ENCODE measurements at regions not wholly inside any gene's neighbourhood (a gene's known extent, or its start where the extent isn't known, plus 50 kb on each side); places are given as distances from the start of the nearest gene placed in this dataset.

- Histone ChIP-seq H3K4me3 (no peak overlapping the region), H3K9me3 (ENCODE audit: low read depth) (no peaks in the 10 kb centered on the region), H3K27ac (no peak overlapping the region), H3K9ac (no peak overlapping the region), H4K20me1 (ENCODE audit: low read depth) (no peaks in the 10 kb centered on the region), H3K79me2 (ENCODE audit: low read depth) (no peaks in the 10 kb centered on the region), H3K36me3 (no peaks in the 10 kb centered on the region), H2AFZ (replicated peaks) (no peak overlapping the region), H3K4me1 (no peaks in the 10 kb centered on the region), H3K27me3 (no peaks in the 10 kb centered on the region), H3F3A (ENCODE audit: low read depth) (no peaks in the 10 kb centered on the region), H3K4me2 (no peak overlapping the region)
- DNase-seq (ENCODE audit: low spot score): no peak
- H3K27ac Mint-ChIP-seq: no peak overlapping the region
- H3K4me3 Mint-ChIP-seq: no peak overlapping the region
- no peaks in the 10 kb centered on the region for H3K36me3 Mint-ChIP-seq
- peaks cover 2% of the 10 kb centered on the region for H3K27me3 Mint-ChIP-seq (ENCODE audit: insufficient read depth, low read depth)
- no peaks in the 10 kb centered on the region for H3K9me3 Mint-ChIP-seq
- no peaks in the 10 kb centered on the region for H3K4me1 Mint-ChIP-seq
- no peak for TF ChIP-seq EZH2 (IDR thresholded peaks at IDR 0.05)
- TF ChIP-seq CTCF (IDR thresholded peaks at IDR 0.05): no peak
- no peak for TF ChIP-seq EZH2phosphoT487 (IDR thresholded peaks at IDR 0.05)
Measured at GRCh38 chr7:46855851-46856250, 726.1 kb downstream of the TNS3 start.

- Mint-ChIP-seq H3K27ac (no peak overlapping the region), H3K9me3 (no peaks in the 10 kb centered on the region), H3K36me3 (no peaks in the 10 kb centered on the region), H3K4me3 (no peak overlapping the region), H3K27me3 (ENCODE audit: insufficient read depth, low read depth) (peaks cover 1% of the 10 kb centered on the region), H3K4me1 (no peaks in the 10 kb centered on the region)
- no peaks in the 10 kb centered on the region for H3K27me3 ChIP-seq
- DNase-seq (ENCODE audit: low spot score): no peak
- H2AFZ ChIP-seq (replicated peaks): no peak overlapping the region
- H3K79me2 ChIP-seq (ENCODE audit: low read depth): no peaks in the 10 kb centered on the region
- H4K20me1 ChIP-seq (ENCODE audit: low read depth): no peaks in the 10 kb centered on the region
- no peaks in the 10 kb centered on the region for H3K4me1 ChIP-seq
- H3K4me2 ChIP-seq: no peak overlapping the region
- no peak overlapping the region for H3K27ac ChIP-seq
- H3K4me3 ChIP-seq: no peak overlapping the region
- TF ChIP-seq CTCF (IDR thresholded peaks at IDR 0.05) (no peak), EZH2phosphoT487 (IDR thresholded peaks at IDR 0.05) (no peak)
- no peaks in the 10 kb centered on the region for H3K9me3 ChIP-seq (ENCODE audit: low read depth)
- no peaks in the 10 kb centered on the region for H3F3A ChIP-seq (ENCODE audit: low read depth)
- no peaks in the 10 kb centered on the region for H3K36me3 ChIP-seq
- H3K9ac ChIP-seq: no peak overlapping the region
Measured at GRCh38 chr7:46854958-46855473, 726.9 kb downstream of the TNS3 start.

GRCh38 chr7:46853451-46853850 is 728.5 kb downstream of the TNS3 start:
- H3K4me1 Mint-ChIP-seq: no peaks in the 10 kb centered on the region
- H3K27me3 Mint-ChIP-seq (ENCODE audit: insufficient read depth, low read depth): no peaks in the 10 kb centered on the region
- no peaks in the 10 kb centered on the region for H3K9me3 Mint-ChIP-seq
- Histone ChIP-seq H3K9ac (no peak overlapping the region), H3F3A (ENCODE audit: low read depth) (no peaks in the 10 kb centered on the region), H3K36me3 (no peaks in the 10 kb centered on the region), H3K79me2 (ENCODE audit: low read depth) (no peaks in the 10 kb centered on the region), H3K27ac (no peak overlapping the region), H3K27me3 (no peaks in the 10 kb centered on the region), H3K9me3 (ENCODE audit: low read depth) (no peaks in the 10 kb centered on the region), H2AFZ (replicated peaks) (no peak overlapping the region), H4K20me1 (ENCODE audit: low read depth) (no peaks in the 10 kb centered on the region), H3K4me3 (no peak overlapping the region), H3K4me1 (no peaks in the 10 kb centered on the region), H3K4me2 (no peak overlapping the region)
- DNase-seq (ENCODE audit: low spot score): no peak
- H3K4me3 Mint-ChIP-seq: no peak overlapping the region
- TF ChIP-seq CTCF (IDR thresholded peaks at IDR 0.05) (no peak), EZH2 (IDR thresholded peaks at IDR 0.05) (no peak), EZH2phosphoT487 (IDR thresholded peaks at IDR 0.05) (no peak)
- H3K36me3 Mint-ChIP-seq: no peaks in the 10 kb centered on the region
- no peak overlapping the region for H3K27ac Mint-ChIP-seq
